ENCODE measurements at regions not wholly inside any gene's neighbourhood (a gene's known extent, or its start where the extent isn't known, plus 50 kb on each side); places are given as distances from the start of the nearest gene placed in this dataset.

- Histone ChIP-seq H3K4me2 (ENCODE audit: low read length) (no peak overlapping the region), H3K4me1 (no peaks in the 10 kb centered on the region), H3K36me3 (ENCODE audit: control insufficient read depth, insufficient read depth, low read length) (no peaks in the 10 kb centered on the region), H3K9ac (no peak overlapping the region), H2AFZ (no peak overlapping the region), H3K27ac (no peak overlapping the region), H3K4me3 (ENCODE audit: low read depth, low read length) (no peak overlapping the region), H3K27me3 (ENCODE audit: control insufficient read depth, insufficient read depth, low read length) (no peaks in the 10 kb centered on the region), H3K79me2 (no peaks in the 10 kb centered on the region), H3K9me3 (ENCODE audit: control insufficient read depth, low read length) (no peaks in the 10 kb centered on the region)
- no peak for TF ChIP-seq CTCF (IDR thresholded peaks at IDR 0.05)
Observed at GRCh38 chr3:154943981-154944380, 136.1 kb upstream of the MME start.

- TF ChIP-seq CTCF (IDR thresholded peaks at IDR 0.05) = no peak
- no peaks in the 10 kb centered on the region for H3K27me3 ChIP-seq (ENCODE audit: control insufficient read depth, insufficient read depth, low read length)
- no peaks in the 10 kb centered on the region for H3K79me2 ChIP-seq
- H3K36me3 ChIP-seq (ENCODE audit: control insufficient read depth, insufficient read depth, low read length) = no peaks in the 10 kb centered on the region
- no peak overlapping the region for H3K4me3 ChIP-seq (ENCODE audit: low read depth, low read length)
- no peak overlapping the region for H3K27ac ChIP-seq
- H3K9ac ChIP-seq = no peak overlapping the region
- H3K4me2 ChIP-seq (ENCODE audit: low read length) = no peak overlapping the region
- H3K9me3 ChIP-seq (ENCODE audit: control insufficient read depth, low read length) = no peaks in the 10 kb centered on the region
- H3K4me1 ChIP-seq = no peaks in the 10 kb centered on the region
- H2AFZ ChIP-seq = no peak overlapping the region
Observed at GRCh38 chr3:154942827-154943226, 137.3 kb upstream of the MME start.

GRCh38 chr3:154936196-154936595 is 143.9 kb upstream of the MME start:
- TF ChIP-seq CTCF (IDR thresholded peaks at IDR 0.05) = no peak
- Histone ChIP-seq H3K27me3 (ENCODE audit: control insufficient read depth, insufficient read depth, low read length) (no peaks in the 10 kb centered on the region), H2AFZ (no peak overlapping the region), H3K4me2 (ENCODE audit: low read length) (no peak overlapping the region), H3K9ac (no peak overlapping the region), H3K36me3 (ENCODE audit: control insufficient read depth, insufficient read depth, low read length) (no peaks in the 10 kb centered on the region), H3K79me2 (no peaks in the 10 kb centered on the region), H3K9me3 (ENCODE audit: control insufficient read depth, low read length) (no peaks in the 10 kb centered on the region), H3K27ac (no peak overlapping the region), H3K4me1 (no peaks in the 10 kb centered on the region), H3K4me3 (ENCODE audit: low read depth, low read length) (no peak overlapping the region)

GRCh38 chr3:154933581-154933980 is 146.5 kb upstream of the MME start:
- no peaks in the 10 kb centered on the region for H3K9me3 ChIP-seq (ENCODE audit: control insufficient read depth, low read length)
- TF ChIP-seq CTCF (IDR thresholded peaks at IDR 0.05) = no peak
- no peaks in the 10 kb centered on the region for H3K4me1 ChIP-seq
- H3K9ac ChIP-seq = no peak overlapping the region
- H3K79me2 ChIP-seq = no peaks in the 10 kb centered on the region
- H3K4me2 ChIP-seq (ENCODE audit: low read length) = no peak overlapping the region
- H3K27ac ChIP-seq = no peak overlapping the region
- H3K4me3 ChIP-seq (ENCODE audit: low read depth, low read length) = no peak overlapping the region
- no peak overlapping the region for H2AFZ ChIP-seq
- no peaks in the 10 kb centered on the region for H3K36me3 ChIP-seq (ENCODE audit: control insufficient read depth, insufficient read depth, low read length)
- H3K27me3 ChIP-seq (ENCODE audit: control insufficient read depth, insufficient read depth, low read length) = no peaks in the 10 kb centered on the region

GRCh38 chr3:154932633-154933032 is 147.5 kb upstream of the MME start:
- Histone ChIP-seq H3K9ac (no peak overlapping the region), H3K79me2 (no peaks in the 10 kb centered on the region), H3K4me2 (ENCODE audit: low read length) (no peak overlapping the region), H3K36me3 (ENCODE audit: control insufficient read depth, insufficient read depth, low read length) (no peaks in the 10 kb centered on the region), H2AFZ (no peak overlapping the region), H3K9me3 (ENCODE audit: control insufficient read depth, low read length) (no peaks in the 10 kb centered on the region), H3K4me3 (ENCODE audit: low read depth, low read length) (no peak overlapping the region), H3K27ac (no peak overlapping the region), H3K4me1 (no peaks in the 10 kb centered on the region), H3K27me3 (ENCODE audit: control insufficient read depth, insufficient read depth, low read length) (no peaks in the 10 kb centered on the region)
- TF ChIP-seq CTCF (IDR thresholded peaks at IDR 0.05) = no peak

All from parathyroid adenoma (tissue), 2 donors.